ENCODE measurements at regions not wholly inside any gene's neighbourhood (a gene's known extent, or its start where the extent isn't known, plus 50 kb on each side); places are given as distances from the start of the nearest gene placed in this dataset.

- Histone ChIP-seq H3K27me3 (ENCODE audit: insufficient read depth in 3 of 3, low read length in 2 of 3) (peaks cover 0 to 15% (median 0%) of the 10 kb centered on the region in 3 donors), H3K9me3 (no peaks in the 10 kb centered on the region), H3K27ac (no peak overlapping the region), H3K4me3 (peak overlapping the region; percentile 70), H3K36me3 (ENCODE audit: insufficient read depth in 1 of 2, low read depth in 1 of 2) (no peaks in the 10 kb centered on the region), H3K4me1 (peaks cover 12% of the 10 kb centered on the region)
- ATAC-seq = peak; percentile 70 to 89 (median 81)
- 1 to 2% (median 2%) methylated on average over 38 to 71 of the region's 71 CpGs for WGBS, 3 donors
- TF ChIP-seq, protein P1, sequence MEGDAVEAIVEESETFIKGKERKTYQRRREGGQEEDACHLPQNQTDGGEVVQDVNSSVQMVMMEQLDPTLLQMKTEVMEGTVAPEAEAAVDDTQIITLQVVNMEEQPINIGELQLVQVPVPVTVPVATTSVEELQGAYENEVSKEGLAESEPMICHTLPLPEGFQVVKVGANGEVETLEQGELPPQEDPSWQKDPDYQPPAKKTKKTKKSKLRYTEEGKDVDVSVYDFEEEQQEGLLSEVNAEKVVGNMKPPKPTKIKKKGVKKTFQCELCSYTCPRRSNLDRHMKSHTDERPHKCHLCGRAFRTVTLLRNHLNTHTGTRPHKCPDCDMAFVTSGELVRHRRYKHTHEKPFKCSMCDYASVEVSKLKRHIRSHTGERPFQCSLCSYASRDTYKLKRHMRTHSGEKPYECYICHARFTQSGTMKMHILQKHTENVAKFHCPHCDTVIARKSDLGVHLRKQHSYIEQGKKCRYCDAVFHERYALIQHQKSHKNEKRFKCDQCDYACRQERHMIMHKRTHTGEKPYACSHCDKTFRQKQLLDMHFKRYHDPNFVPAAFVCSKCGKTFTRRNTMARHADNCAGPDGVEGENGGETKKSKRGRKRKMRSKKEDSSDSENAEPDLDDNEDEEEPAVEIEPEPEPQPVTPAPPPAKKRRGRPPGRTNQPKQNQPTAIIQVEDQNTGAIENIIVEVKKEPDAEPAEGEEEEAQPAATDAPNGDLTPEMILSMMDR (IDR thresholded peaks at IDR 0.05) = peak; percentile 16
- DNase-seq = peak; percentile 64 to 74
- intact Hi-C loops (cut with DNase I) = no loop called here
Observed at GRCh38 chr6:41427642-41428335, 92.4 kb downstream of the NCR2 start.

DNA sequence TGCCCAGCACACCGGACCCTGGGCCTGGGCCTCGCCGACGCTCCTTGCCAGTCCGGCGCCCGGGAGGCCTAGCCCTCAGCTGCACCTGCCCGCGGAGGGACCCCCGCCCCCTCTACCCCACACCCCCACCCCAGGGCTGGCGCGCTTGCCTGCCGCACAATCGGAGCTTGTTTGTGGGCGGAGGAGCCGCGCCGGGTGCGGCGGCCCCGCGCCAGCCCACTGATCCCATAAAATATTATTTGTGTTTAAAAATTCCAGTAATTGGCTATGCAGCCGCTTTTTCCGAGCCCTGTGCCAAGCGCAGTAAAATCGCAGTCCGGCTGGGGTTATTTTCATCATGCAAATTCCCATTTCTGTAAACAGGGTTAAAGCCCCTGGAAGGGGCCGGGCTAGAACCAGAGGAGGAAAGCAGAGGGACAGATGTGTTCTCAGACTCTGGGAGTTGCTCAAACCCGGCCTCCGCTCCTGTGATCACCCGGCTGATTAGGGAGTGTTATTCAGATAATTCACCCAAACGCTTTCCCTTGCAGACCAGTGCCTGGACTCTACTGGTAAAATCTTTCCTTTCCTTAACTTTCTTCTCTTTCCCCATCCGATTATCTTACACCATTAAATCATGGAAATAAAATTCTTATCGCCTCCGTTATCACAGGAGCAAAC lies 93.1 kb downstream of the NCR2 start:
- WGBS, 3 donors = 4 to 7% (median 5%) methylated on average over 31 to 35 of the region's 35 CpGs
- TF ChIP-seq, protein P1 (IDR thresholded peaks at IDR 0.05) = no peak
- no peak overlapping the region for H3K27ac ChIP-seq
- H3K27me3 ChIP-seq (ENCODE audit: insufficient read depth in 3 of 3, low read length in 2 of 3) = peaks cover 0 to 15% (median 0%) of the 10 kb centered on the region in 3 donors
- no peaks in the 10 kb centered on the region for H3K9me3 ChIP-seq
- H3K4me1 ChIP-seq = peaks cover 12% of the 10 kb centered on the region
- intact Hi-C loops (cut with DNase I) = no loop called here
- DNase-seq (peak in 1 of 2 donors; percentile 33), ATAC-seq (peak in 1 of 4 donors; percentile 3)
- H3K36me3 ChIP-seq (ENCODE audit: insufficient read depth in 1 of 2, low read depth in 1 of 2) = no peaks in the 10 kb centered on the region
- peak overlapping the region; percentile 70 for H3K4me3 ChIP-seq

GRCh38 chr6:41428996-41429421 lies 93.6 kb downstream of the NCR2 start:
- peak; percentile 52 to 69 for DNase-seq
- H3K36me3 ChIP-seq (ENCODE audit: insufficient read depth in 1 of 2, low read depth in 1 of 2) = no peaks in the 10 kb centered on the region
- intact Hi-C loops (cut with DNase I) = no loop called here
- H3K9me3 ChIP-seq = no peaks in the 10 kb centered on the region
- ATAC-seq = no peak
- TF ChIP-seq, protein P1 (IDR thresholded peaks at IDR 0.05) = no peak
- WGBS, 3 donors = 17 to 30% (median 29%) methylated on average over 5 of the region's 5 CpGs
- H3K4me3 ChIP-seq = peak overlapping the region; percentile 70
- H3K27ac ChIP-seq = no peak overlapping the region
- H3K27me3 ChIP-seq (ENCODE audit: insufficient read depth in 3 of 3, low read length in 2 of 3) = peaks cover 0 to 15% (median 0%) of the 10 kb centered on the region in 3 donors
- H3K4me1 ChIP-seq = peaks cover 12% of the 10 kb centered on the region

DNA sequence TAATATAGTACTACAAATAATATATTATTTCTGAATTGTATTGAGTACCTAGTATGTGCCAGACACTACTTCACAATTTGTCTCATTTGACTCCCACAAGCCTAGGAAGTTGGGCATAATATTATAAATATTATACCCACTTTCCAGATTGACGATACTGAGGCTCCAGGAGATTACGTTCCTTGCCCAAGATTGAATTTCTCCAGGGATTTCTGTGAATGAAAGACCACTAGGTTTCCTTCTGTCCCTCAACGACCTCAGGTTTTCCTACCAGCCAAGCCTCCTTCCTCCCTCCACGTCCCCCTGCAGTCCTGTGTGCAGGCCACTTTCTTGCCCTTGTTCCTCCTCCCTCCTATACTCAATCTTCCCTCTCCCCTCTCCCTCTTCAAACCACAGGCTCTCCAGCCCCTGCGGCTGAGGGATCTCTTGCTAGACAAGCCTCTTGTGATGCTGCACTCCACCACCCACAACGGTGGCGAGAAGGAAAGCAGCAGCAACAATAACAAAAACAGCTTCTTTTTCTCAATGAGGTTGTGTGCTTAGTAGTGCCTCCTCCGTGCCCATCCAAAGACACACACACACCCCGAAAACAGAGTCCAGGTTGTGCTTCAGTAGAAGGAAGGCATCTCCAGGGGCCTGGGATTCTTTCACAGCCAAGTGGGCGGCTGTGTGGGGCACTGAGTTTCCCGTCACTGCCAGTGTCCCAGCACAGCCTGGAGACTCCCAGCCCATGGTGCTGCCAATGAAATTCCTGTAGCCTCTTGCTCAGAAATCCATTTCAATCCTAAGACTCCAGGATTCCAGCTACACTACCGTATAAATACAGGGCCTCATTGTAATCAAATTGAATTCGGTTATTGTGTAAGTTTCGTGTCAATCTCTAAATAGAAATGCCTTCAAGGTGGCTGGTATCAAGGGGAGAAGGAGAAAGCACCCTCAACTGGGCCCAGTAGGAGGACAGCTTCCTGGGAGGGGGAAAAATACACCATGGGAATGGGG lies 94.4 kb downstream of the NCR2 start:
- WGBS, 3 donors = 71 to 74% (median 71%) methylated on average over 14 of the region's 14 CpGs
- TF ChIP-seq, protein P1 (IDR thresholded peaks at IDR 0.05) = no peak
- Histone ChIP-seq H3K4me3 (no peak overlapping the region), H3K9me3 (no peaks in the 10 kb centered on the region), H3K36me3 (ENCODE audit: insufficient read depth in 1 of 2, low read depth in 1 of 2) (no peaks in the 10 kb centered on the region), H3K27me3 (ENCODE audit: insufficient read depth in 3 of 3, low read length in 2 of 3) (peaks cover 0 to 15% (median 0%) of the 10 kb centered on the region in 3 donors), H3K27ac (no peak overlapping the region), H3K4me1 (peaks cover 12% of the 10 kb centered on the region)
- ATAC-seq (no peak), DNase-seq (no peak)
- intact Hi-C loops (cut with DNase I) = no loop called here

Measured in psoas muscle (tissue), 7 donors.